ENCODE measurements at regions not wholly inside any gene's neighbourhood (a gene's known extent, or its start where the extent isn't known, plus 50 kb on each side); places are given as distances from the start of the nearest gene placed in this dataset.

GRCh38 chr22:47678636-47679287 is 916.3 kb downstream of the TBC1D22A start:
- no peak for DNase-seq (ENCODE audit: low read depth, low spot score)

GRCh38 chr22:47678048-47678447 is 915.6 kb downstream of the TBC1D22A start:
- DNase-seq (ENCODE audit: low read depth, low spot score) = no peak

- no peak for DNase-seq (ENCODE audit: low read depth, low spot score)
Measured at GRCh38 chr22:47676685-47677084, 914.2 kb downstream of the TBC1D22A start.

GRCh38 chr22:47674600-47674999 is 912.1 kb downstream of the TBC1D22A start:
- DNase-seq (ENCODE audit: low read depth, low spot score) = no peak

- DNase-seq (ENCODE audit: low read depth, low spot score) = no peak
Measured at GRCh38 chr22:47673557-47673956, 911.1 kb downstream of the TBC1D22A start.

- DNase-seq (ENCODE audit: low read depth, low spot score) = no peak
Measured at GRCh38 chr22:47672526-47672925, 910.1 kb downstream of the TBC1D22A start.

GRCh38 chr22:47665151-47665550 is 902.7 kb downstream of the TBC1D22A start:
- DNase-seq (ENCODE audit: low read depth, low spot score) = no peak

GRCh38 chr22:47663615-47664605 is 901.5 kb downstream of the TBC1D22A start:
- DNase-seq (ENCODE audit: low read depth, low spot score) = no peak

- DNase-seq (ENCODE audit: low read depth, low spot score) = no peak
Measured at GRCh38 chr22:47659467-47660223, 897.2 kb downstream of the TBC1D22A start.

GRCh38 chr22:47658182-47658581 is 895.7 kb downstream of the TBC1D22A start:
- no peak for DNase-seq (ENCODE audit: low read depth, low spot score)

- no peak for DNase-seq (ENCODE audit: low read depth, low spot score)
Measured at GRCh38 chr22:47657224-47657623, 894.8 kb downstream of the TBC1D22A start.

- DNase-seq (ENCODE audit: low read depth, low spot score) = no peak
Measured at GRCh38 chr22:47656806-47657205, 894.4 kb downstream of the TBC1D22A start.

- DNase-seq (ENCODE audit: low read depth, low spot score) = no peak
Measured at GRCh38 chr22:47655930-47656329, 893.5 kb downstream of the TBC1D22A start.

GRCh38 chr22:47654922-47655491 is 892.6 kb downstream of the TBC1D22A start:
- no peak for DNase-seq (ENCODE audit: low read depth, low spot score)

- DNase-seq (ENCODE audit: low read depth, low spot score) = no peak
Measured at GRCh38 chr22:47653921-47654320, 891.5 kb downstream of the TBC1D22A start.

GRCh38 chr22:47651216-47651987 is 889.0 kb downstream of the TBC1D22A start:
- DNase-seq (ENCODE audit: low read depth, low spot score) = no peak

GRCh38 chr22:47647720-47648119 is 885.3 kb downstream of the TBC1D22A start:
- no peak for DNase-seq (ENCODE audit: low read depth, low spot score)

GRCh38 chr22:47647181-47647580 is 884.7 kb downstream of the TBC1D22A start:
- DNase-seq (ENCODE audit: low read depth, low spot score) = no peak

GRCh38 chr22:47645923-47646322 is 883.5 kb downstream of the TBC1D22A start:
- DNase-seq (ENCODE audit: low read depth, low spot score) = no peak

- no peak for DNase-seq (ENCODE audit: low read depth, low spot score)
Measured at GRCh38 chr22:47645450-47645914, 883.0 kb downstream of the TBC1D22A start.

- DNase-seq (ENCODE audit: low read depth, low spot score) = no peak
Measured at GRCh38 chr22:47634347-47634746, 871.9 kb downstream of the TBC1D22A start.
